Heart right ventricle (tissue), 16 donors: ENCODE measurements at regions not wholly inside any gene's neighbourhood (a gene's known extent, or its start where the extent isn't known, plus 50 kb on each side); places are given as distances from the start of the nearest gene placed in this dataset.

Experiments used
- ATAC-seq, 8 donors: fragments of 200-7000 bp; cut with Tn5 transposase; one replicate each; pipeline ENCODE4 v1.9.1; 2020; ENCODE audit warnings: mild to moderate bottlenecking in 8 of 8, moderate library complexity in 8 of 8, moderate number of reproducible peaks in 1 of 8
- DNase-seq, 2 donors: peaks; one replicate each; pipeline ENCODE4 v3.0.0-alpha.2; 2020
- H3K27ac ChIP-seq, 10 donors: fragments of 200-600 bp; sonication (generic) in 2 of 10; one replicate each; pipeline versions ENCODE4 v1.5.0 to v1.8.0; 2020 to 2022; ENCODE audit warnings: mild to moderate bottlenecking in 3 of 10
- H3K27me3 ChIP-seq, 7 donors: fragments of 200-600 bp; one replicate each; pipeline ENCODE4 v1.8.0; 2021 to 2022; ENCODE audit warnings: mild to moderate bottlenecking in 2 of 7
- H3K36me3 ChIP-seq, 9 donors: fragments of 200-600 bp; sonication (generic) in 1 of 9; one replicate each; pipeline versions ENCODE4 v1.5.0 to v1.8.0; 2020 to 2022; ENCODE audit warnings: mild to moderate bottlenecking in 2 of 9
- H3K4me1 ChIP-seq, 9 donors: fragments of 200-600 bp; sonication (generic) in 1 of 9; one replicate each; pipeline versions ENCODE4 v1.5.0 to v1.8.0; 2020 to 2022; ENCODE audit warnings: mild to moderate bottlenecking in 4 of 9
- H3K4me3 ChIP-seq, 10 donors: fragments of 200-600 bp; sonication (generic) in 2 of 10; one replicate each; pipeline versions ENCODE4 v1.5.0 to v1.8.0; 2020 to 2022; ENCODE audit warnings: mild to moderate bottlenecking in 7 of 10, moderate library complexity in 2 of 10
- H3K9me3 ChIP-seq, 11 donors: fragments of 200-600 bp in 10 of 11; sonication (generic) in 2 of 11; one replicate each; pipeline versions ENCODE4 v1.5.0 to v1.8.0; 2013 to 2022; ENCODE audit warnings: mild to moderate bottlenecking in 2 of 11, control low read depth in 1 of 11, moderate library complexity in 1 of 11
- CTCF ChIP-seq, 9 donors: fragments of 200-600 bp; sonication (generic) in 2 of 9; IDR thresholded peaks; one replicate each; pipeline versions ENCODE4 v1.5.0 to v1.8.0; 2021 to 2022; ENCODE audit warnings: antibody characterized with exemption in 9 of 9, mild to moderate bottlenecking in 5 of 9, moderate library complexity in 1 of 9
- WGBS, 2 donors: extraction: QIAGEN DNeasy Blood & Tissue Kit; methylation state at CpG; one replicate each; pipeline ENCODE4 v1.1.7; 2013; ENCODE audit warnings: inconsistent platforms in 1 of 2; 5-methylcytosine and 5-hydroxymethylcytosine counted together
- intact Hi-C, 10 donors: fragments of 100-400 bp; cut with DNase I; formaldehyde crosslinking; loops; one replicate each; pipeline versions ENCODE4 v1.11.1 to v1.14.2; 2022
- donor health status: Arrhythmogenic right ventricular cardiomyopathy.
- donor health status: ischemic (EF 13 %, LVEDD 7.1; RV severe dilation, severe dysfunction).
- donor health status: healthy with polysubstance abuse.
- donor health status: DM: no; HTN: yes; CAD: no.
- donor health status: DM: no; HTN: no; CAD: no.
- donor health status: ischemic (EF 25% LVEDD 6.9; RV normal size, moderate dysfunction).
- donor health status: ischemic (EF 25% LVEDD 5.7; RV mildly dilated, moderate dysfunction).
- donor health status: healthy.
- donor health status: DM: yes; HTN: yes; CAD: no.
- donor health status: Ischemic cardiomyopathy.
- donor health status: ischemic (EF 35%, LVEDD 5.7; RV mildly dilated, moderate dysfunction).
- donor health status: nonischemic (EF 11% LVEDD 7.7; RV severe dilation, severe dysfunction).
- donor health status: DM: yes; HTN: yes; CAD: no.
- donor health status: PGD.
- donor health status: ischemic (EF 29% LVEDD 5.4; RV normal size, mild dysfunction).
- donor health status: nonischemic (EF 23%, LVEDD 6.1; RV moderate dilation, normal function).

GRCh38 chr16:85418978-85419491 is 194.1 kb upstream of the GSE1 start:
- H3K9me3 ChIP-seq = no peaks in the 10 kb centered on the region
- no peak overlapping the region for H3K4me3 ChIP-seq
- H3K27ac ChIP-seq = no peak overlapping the region
- intact Hi-C loops = loop anchor here in 2 of 10 donors (2.0 to 5.0 kb wide), 3 partner anchors 136 to 188 kb away; no protein-coding TSS in a partner anchor
- H3K27me3 ChIP-seq = no peaks in the 10 kb centered on the region
- ATAC-seq (no peak), DNase-seq (no peak)
- TF ChIP-seq CTCF (IDR thresholded peaks at IDR 0.05) = no peak
- WGBS, 2 donors = 86 to 93% methylated on average over 17 of the region's 17 CpGs
- peaks cover 3 to 15% (median 8%) of the 10 kb centered on the region in 9 donors for H3K4me1 ChIP-seq
- H3K36me3 ChIP-seq = no peaks in the 10 kb centered on the region

GRCh38 chr16:85419503-85420408 is 193.4 kb upstream of the GSE1 start:
- H3K27me3 ChIP-seq = no peaks in the 10 kb centered on the region
- peaks cover 3 to 16% (median 8%) of the 10 kb centered on the region in 9 donors for H3K4me1 ChIP-seq
- intact Hi-C loops = loop anchor here (1.0 to 10.0 kb wide), 9 partner anchors 55 to 191 kb away; no protein-coding TSS in a partner anchor
- TF ChIP-seq CTCF (IDR thresholded peaks at IDR 0.05) = no peak
- H3K36me3 ChIP-seq = no peaks in the 10 kb centered on the region
- no peak overlapping the region for H3K4me3 ChIP-seq
- DNase-seq (no peak), ATAC-seq (no peak)
- WGBS, 2 donors = 91% methylated on average over 21 of the region's 21 CpGs
- no peak overlapping the region for H3K27ac ChIP-seq
- H3K9me3 ChIP-seq = no peaks in the 10 kb centered on the region

GRCh38 chr16:85420501-85421337 is 192.4 kb upstream of the GSE1 start:
- H3K4me3 ChIP-seq = no peak overlapping the region
- intact Hi-C loops = loop anchor here in 9 of 10 donors (1.0 to 10.0 kb wide), 8 partner anchors 54 to 190 kb away; no protein-coding TSS in a partner anchor
- peaks cover 3 to 18% (median 7%) of the 10 kb centered on the region in 9 donors for H3K4me1 ChIP-seq
- no peaks in the 10 kb centered on the region for H3K36me3 ChIP-seq
- no peak overlapping the region for H3K27ac ChIP-seq
- H3K9me3 ChIP-seq = no peaks in the 10 kb centered on the region
- peak; percentile 16 to 72 for DNase-seq
- WGBS, 2 donors = 40 to 44% methylated on average over 42 of the region's 42 CpGs
- TF ChIP-seq CTCF (IDR thresholded peaks at IDR 0.05) = peak; percentile 99 to 100 (median 100)
- ATAC-seq = peak; percentile 42 to 81 (median 61)
- no peaks in the 10 kb centered on the region for H3K27me3 ChIP-seq
